ENCODE measurements at regions not wholly inside any gene's neighbourhood (a gene's known extent, or its start where the extent isn't known, plus 50 kb on each side); places are given as distances from the start of the nearest gene placed in this dataset.

GRCh38 chr9:27743490-27743889 lies 170.2 kb upstream of the C9orf72 start:
- no peak overlapping the region for H3K4me2 ChIP-seq (ENCODE audit: insufficient read depth, low read length)
- no peak overlapping the region for H3K4me3 ChIP-seq (replicated peaks in 1 of 3; ENCODE audit: insufficient read depth in 1 of 3, low read depth in 1 of 3, low read length in 3 of 3)
- TF ChIP-seq JUN (IDR thresholded peaks at IDR 0.05; ENCODE audit: borderline replicate concordance, insufficient read depth, insufficient read length, low read depth) (no peak), MAX (IDR thresholded peaks at IDR 0.05; ENCODE audit: insufficient read depth, insufficient read length) (no peak), GATA2 (IDR thresholded peaks at IDR 0.05; ENCODE audit: insufficient read depth, insufficient read length, low read depth, low read length) (no peak), FOS (IDR thresholded peaks at IDR 0.05; ENCODE audit: borderline replicate concordance, insufficient read depth, low read length) (no peak), EZH2 (IDR thresholded peaks at IDR 0.05; ENCODE audit: borderline replicate concordance, low read depth, low read length, severe bottlenecking) (no peak), MYC (IDR thresholded peaks at IDR 0.05; ENCODE audit: low read depth, low read length) (no peak), POLR2A (IDR thresholded peaks at IDR 0.05; ENCODE audit: low read depth, low read length) (no peak), POLR2AphosphoS5 (IDR thresholded peaks at IDR 0.05; ENCODE audit: insufficient read depth, low read depth, low read length) (no peak), CTCF (IDR thresholded peaks at IDR 0.05; ENCODE audit: extremely low read depth in 1 of 2, insufficient read depth in 1 of 2, low read depth in 1 of 2, low read length in 2 of 2) (no peak)
- no peaks in the 10 kb centered on the region for H3K27me3 ChIP-seq (ENCODE audit: control insufficient read depth in 2 of 2, insufficient read depth in 2 of 2, low read length in 2 of 2)
- ChIA-PET POLR2A (no interaction called here), CTCF (no interaction called here)
- no TSS peak for BruUV-seq (replicated peaks)
- no peaks in the 10 kb centered on the region for H3K9me3 ChIP-seq (replicated peaks; ENCODE audit: control insufficient read depth, insufficient read depth, low read length)
- H3K9me1 ChIP-seq (replicated peaks; ENCODE audit: control insufficient read depth, extremely low read depth, insufficient read depth, low read length): no peaks in the 10 kb centered on the region
- H2AFZ ChIP-seq (ENCODE audit: low read depth, low read length): no peak overlapping the region
- H3K27ac ChIP-seq (ENCODE audit: insufficient read depth, low read depth, low read length): no peak overlapping the region
- intact Hi-C loops (cut with micrococcal nuclease): no loop called here
- H3K4me1 ChIP-seq (ENCODE audit: control insufficient read depth, extremely low read depth, insufficient read depth, low read length): no peaks in the 10 kb centered on the region
- H3K9ac ChIP-seq (replicated peaks; ENCODE audit: extremely low read depth, insufficient read depth, low read length): no peak overlapping the region
- H3K36me3 ChIP-seq (ENCODE audit: control insufficient read depth in 2 of 2, extremely low read depth in 1 of 2, insufficient read depth in 2 of 2, low read length in 2 of 2): no peaks in the 10 kb centered on the region
- H4K20me1 ChIP-seq (replicated peaks; ENCODE audit: control insufficient read depth, extremely low read depth, insufficient read depth, low read length): no peaks in the 10 kb centered on the region
- H3K79me2 ChIP-seq (ENCODE audit: control insufficient read depth, insufficient read depth, low read length): no peaks in the 10 kb centered on the region
- FAIRE-seq (no peak), DNase-seq (ENCODE audit: low read depth, low spot score) (no peak)
- dilution Hi-C loops (cut with MboI; ENCODE audit: extremely low pct_ligation_motif_present, low sequenced_read_pairs): no loop called here
